HCT116 (cell line): ENCODE measurements at regions not wholly inside any gene's neighbourhood (a gene's known extent, or its start where the extent isn't known, plus 50 kb on each side); places are given as distances from the start of the nearest gene placed in this dataset.

ENCODE experiments used
- ATAC-seq: fragments of 200-7000 bp; cut with Tn5 transposase; 2 replicates; pipeline ENCODE4 v1.9.1; 2020; ENCODE audit warnings: mild to moderate bottlenecking, moderate library complexity
- BruUV-seq: library from RNA; stranded (reverse); fragments of 400-500 nt; replicated peaks from 2 replicates; lab custom pipeline; 2021; lab: Mats Ljungman, UMichigan
- CTCF ChIA-PET: fragments of 300-600 bp; sonication (Branson Sonifier 250); formaldehyde crosslinking; loops from one replicate; lab custom pipeline; 2021; ENCODE audit warnings: antibody characterized with exemption; lab: Charles Lee
- POLR2A ChIA-PET: fragments of 300-600, 350-600 bp; sonication (Branson Sonifier 250); formaldehyde crosslinking; loops from one replicate; lab custom pipeline; 2021; ENCODE audit warnings: antibody characterized with exemption; lab: Charles Lee
- RAD21 ChIA-PET, 2 experiments: fragments of 300-600 bp; sonication (Branson Sonifier 250); formaldehyde crosslinking; loops; one replicate each; lab custom pipeline; 2023; ENCODE audit warnings: low total read pairs in 2 of 2; ENCODE audit not compliant: uncharacterized antibody in 2 of 2, unreplicated experiment in 2 of 2, low non-redundant PET in 1 of 2; lab: Charles Lee
- DNase-seq: peaks from one replicate; pipeline ENCODE4 v3.0.0-alpha.2; 2010; ENCODE audit warnings: low read depth, low spot score
- H2AFZ ChIP-seq: fragments of 200-600 bp; shearing (Covaris generic), sonication (generic); 2 replicates; pipeline ENCODE4 v1.6.1; 2017; ENCODE audit warnings: low read depth, mixed run types, mixed read lengths, antibody characterized with exemption, low read length; ENCODE audit not compliant: poor library complexity, severe bottlenecking
- H3K27ac ChIP-seq: 2 replicates; pipeline ENCODE4 v1.5.1; 2012; ENCODE audit warnings: low read depth, low read length
- H3K27me3 ChIP-seq: fragments of 200-600 bp; sonication (generic); 2 replicates; pipeline ENCODE4 v1.6.1; 2016; ENCODE audit warnings: mixed run types, low read length, mixed read lengths; ENCODE audit not compliant: insufficient read depth
- H3K36me3 ChIP-seq, 2 experiments: fragments of 200-500 bp in 1 of 2; fragments of 200-600 bp in 1 of 2; sonication (Bioruptor generic) in 1 of 2; sonication (generic) in 1 of 2; 2 replicates each; pipeline versions ENCODE4 v1.5.1 to v1.6.1; 2014 to 2016; ENCODE audit warnings: low read length in 2 of 2, inconsistent platforms in 1 of 2, mixed read lengths in 1 of 2, mixed run types in 1 of 2; ENCODE audit not compliant: insufficient read depth in 2 of 2, control insufficient read depth in 1 of 2
- H3K4me1 ChIP-seq, 2 experiments: fragments of 200-600 bp in 1 of 2; sonication (generic) in 1 of 2; 2 replicates each; pipeline versions ENCODE4 v1.5.1 to v1.6.1; 2012 to 2017; ENCODE audit warnings: low read length in 2 of 2, inconsistent platforms in 1 of 2, mild to moderate bottlenecking in 1 of 2, mixed read lengths in 1 of 2, mixed run types in 1 of 2, moderate library complexity in 1 of 2; ENCODE audit not compliant: insufficient read depth in 2 of 2, control insufficient read depth in 1 of 2
- H3K4me2 ChIP-seq: fragments of 200-600 bp; sonication (generic); 2 replicates; pipeline ENCODE4 v1.6.1; 2017; ENCODE audit warnings: mixed run types, low read length, mixed read lengths
- H3K4me3 ChIP-seq, 2 experiments: fragments of 200-600 bp in 1 of 2; sonication (generic) in 1 of 2; replicated peaks in 1 of 2; 2 replicates each; pipeline ENCODE4 v1.5.1; 2011 to 2016; ENCODE audit warnings: low read length in 2 of 2, control low read depth in 1 of 2, low read depth in 1 of 2, mild to moderate bottlenecking in 1 of 2, mixed read lengths in 1 of 2, mixed run types in 1 of 2
- H3K79me2 ChIP-seq: fragments of 200-600 bp; sonication (generic); 2 replicates; pipeline ENCODE4 v1.6.1; 2017; ENCODE audit warnings: mild to moderate bottlenecking, mixed run types, low read length, moderate library complexity, mixed read lengths; ENCODE audit not compliant: insufficient read depth
- H3K9ac ChIP-seq: fragments of 200-600 bp; sonication (generic); 2 replicates; pipeline ENCODE4 v1.6.1; 2016; ENCODE audit warnings: low read length, mixed read lengths
- H3K9me2 ChIP-seq: fragments of 200-600 bp; sonication (generic), shearing (Covaris generic); 2 replicates; pipeline ENCODE4 v1.6.1; 2017; ENCODE audit warnings: mixed run types, mild to moderate bottlenecking, moderate library complexity; ENCODE audit not compliant: insufficient read depth
- H3K9me3 ChIP-seq, 2 experiments: fragments of 200-500 bp in 1 of 2; fragments of 200-600 bp in 1 of 2; sonication (Bioruptor generic) in 1 of 2; sonication (generic) in 1 of 2; 2 replicates each; pipeline ENCODE4 v1.6.1; 2014 to 2017; ENCODE audit warnings: low read length in 2 of 2, mixed read lengths in 2 of 2, inconsistent platforms in 1 of 2, low read depth in 1 of 2, mild to moderate bottlenecking in 1 of 2, mixed run types in 1 of 2, moderate library complexity in 1 of 2; ENCODE audit not compliant: control insufficient read depth in 1 of 2, insufficient read depth in 1 of 2
- H4K20me1 ChIP-seq: fragments of 200-600 bp; sonication (generic), shearing (Covaris generic); 2 replicates; pipeline ENCODE4 v1.6.1; 2017; ENCODE audit warnings: mixed run types, mild to moderate bottlenecking, moderate library complexity; ENCODE audit not compliant: insufficient read depth
- CTCF ChIP-seq, 3 experiments: fragments of 200-600 bp in 1 of 3; sonication (generic) in 1 of 3; IDR thresholded peaks in 2 of 3; conservative IDR thresholded peaks in 1 of 3; 2 replicates each; pipeline ENCODE4 v1.5.1; 2012 to 2017; ENCODE audit warnings: low read depth in 2 of 3, low read length in 2 of 3, antibody characterized with exemption in 1 of 3, borderline replicate concordance in 1 of 3, control low read depth in 1 of 3, mild to moderate bottlenecking in 1 of 3, mixed read lengths in 1 of 3, mixed run types in 1 of 3, moderate library complexity in 1 of 3; ENCODE audit not compliant: insufficient read depth in 1 of 3
- EZH2 ChIP-seq: fragments of 200-600 bp; sonication (generic); IDR thresholded peaks from 2 replicates; pipeline ENCODE4 v1.6.1; 2017; ENCODE audit warnings: antibody characterized with exemption, mixed run types
- EZH2phosphoT487 ChIP-seq: fragments of 200-600 bp; IDR thresholded peaks from 2 replicates; pipeline ENCODE4 v1.6.1; 2018; ENCODE audit warnings: antibody characterized with exemption, borderline replicate concordance
- FOSL1 ChIP-seq: IDR thresholded peaks from 2 replicates; pipeline ENCODE4 v1.6.1; 2012; ENCODE audit warnings: low read depth
- JUND ChIP-seq: IDR thresholded peaks from 2 replicates; pipeline ENCODE4 v1.6.1; 2012
- POLR2A ChIP-seq: IDR thresholded peaks from 2 replicates; pipeline ENCODE4 v1.7.0; 2011; ENCODE audit warnings: borderline replicate concordance; ENCODE audit not compliant: insufficient read depth, insufficient read length; ENCODE audit errors: extremely low read depth
- POLR2AphosphoS5 ChIP-seq: IDR thresholded peaks from 2 replicates; pipeline ENCODE4 v1.6.1; 2011; ENCODE audit warnings: mild to moderate bottlenecking, low read depth, low read length, moderate library complexity
- RAD21 ChIP-seq: IDR thresholded peaks from 2 replicates; pipeline ENCODE4 v1.6.1; 2012; ENCODE audit warnings: low read depth, mild to moderate bottlenecking
- REST ChIP-seq: IDR thresholded peaks from 2 replicates; pipeline ENCODE4 v1.6.1; 2012; ENCODE audit warnings: low read depth
- SIN3A ChIP-seq: IDR thresholded peaks from 2 replicates; pipeline ENCODE4 v1.6.1; 2012; ENCODE audit warnings: low read depth
- SP1 ChIP-seq: IDR thresholded peaks from 2 replicates; pipeline ENCODE4 v1.6.1; 2012; ENCODE audit warnings: low read depth
- SRF ChIP-seq: IDR thresholded peaks from 2 replicates; pipeline ENCODE4 v1.6.1; 2012; ENCODE audit warnings: low read depth
- YY1 ChIP-seq: IDR thresholded peaks from 2 replicates; pipeline ENCODE4 v1.6.1; 2011; ENCODE audit warnings: low read length, low read depth, moderate library complexity, mild to moderate bottlenecking; ENCODE audit not compliant: insufficient replicate concordance; ENCODE audit errors: extremely low read depth
- intact Hi-C: fragments of 100-400 bp; cut with micrococcal nuclease; formaldehyde crosslinking; loops from 2 replicates; pipeline ENCODE4 v1.10.0; 2022
- TF ChIP-seq, protein P1 (sequence below): IDR thresholded peaks from 2 replicates; pipeline ENCODE4 v1.6.1; 2012

DNA sequence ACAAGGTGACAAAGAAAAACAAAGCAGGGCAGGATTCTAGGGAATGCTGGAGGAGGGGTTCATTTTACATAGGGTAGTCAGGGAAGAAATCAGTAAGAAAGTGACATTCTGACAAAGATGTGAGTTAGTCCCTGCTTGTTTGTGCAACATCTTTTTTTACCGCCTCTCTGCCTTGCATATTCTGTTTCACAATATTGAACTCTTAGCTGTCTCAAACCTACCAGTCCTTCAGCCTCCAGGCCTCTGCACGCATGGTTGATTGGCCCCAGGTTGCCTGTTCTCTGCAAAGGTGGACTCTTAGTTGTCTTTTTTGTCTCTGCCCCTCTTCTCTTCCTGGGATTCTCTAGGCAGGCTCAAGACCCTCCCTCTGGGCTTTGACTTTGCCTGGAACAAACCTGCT is 152.2 kb upstream of the RUNX1 start:
- ChIA-PET RAD21 (no interaction called here), POLR2A (no interaction called here), CTCF (no interaction called here)
- Histone ChIP-seq H3K27me3 (no peaks in the 10 kb centered on the region), H3K27ac (no peak overlapping the region), H3K9me2 (no peaks in the 10 kb centered on the region), H3K4me1 (peaks cover 7 to 48% of the 10 kb centered on the region in 2 experiments), H3K9ac (no peak overlapping the region), H3K4me2 (no peak overlapping the region), H3K9me3 (no peaks in the 10 kb centered on the region), H3K4me3 (no peak overlapping the region), H3K36me3 (no peaks in the 10 kb centered on the region), H4K20me1 (no peaks in the 10 kb centered on the region), H2AFZ (no peak overlapping the region), H3K79me2 (no peaks in the 10 kb centered on the region)
- no peak for DNase-seq
- BruUV-seq: no TSS peak
- TF ChIP-seq CTCF (IDR thresholded peaks at IDR 0.05 in 2 of 3, conservative IDR thresholded peaks at IDR 0.05 in 1 of 3; ENCODE audit: borderline replicate concordance in 1 of 3, insufficient read depth in 1 of 3, low read depth in 2 of 3, low read length in 2 of 3) (no peak), JUND (no peak), SP1 (no peak), SRF (no peak), POLR2AphosphoS5 (no peak), RAD21 (no peak)
- TF ChIP-seq, protein P1, sequence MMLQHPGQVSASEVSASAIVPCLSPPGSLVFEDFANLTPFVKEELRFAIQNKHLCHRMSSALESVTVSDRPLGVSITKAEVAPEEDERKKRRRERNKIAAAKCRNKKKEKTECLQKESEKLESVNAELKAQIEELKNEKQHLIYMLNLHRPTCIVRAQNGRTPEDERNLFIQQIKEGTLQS: no peak
- intact Hi-C loops: no loop called here
- ATAC-seq: no peak

GRCh38 chr21:35199733-35200015 is 150.6 kb upstream of the RUNX1 start:
- no peak overlapping the region for H3K9ac ChIP-seq
- no peaks in the 10 kb centered on the region for H3K36me3 ChIP-seq
- no peaks in the 10 kb centered on the region for H3K9me2 ChIP-seq
- H3K27me3 ChIP-seq: no peaks in the 10 kb centered on the region
- ChIA-PET POLR2A (no interaction called here), RAD21 (no interaction called here)
- H3K9me3 ChIP-seq: no peaks in the 10 kb centered on the region
- no peaks in the 10 kb centered on the region for H4K20me1 ChIP-seq
- no peaks in the 10 kb centered on the region for H3K79me2 ChIP-seq
- no peak overlapping the region for H3K4me3 ChIP-seq
- intact Hi-C loops: loop anchor here (5.0 kb wide), 1 partner anchor 312 kb away; no protein-coding TSS in a partner anchor
- no peak overlapping the region for H3K27ac ChIP-seq
- no peak for TF ChIP-seq SP1
- no peak for TF ChIP-seq EZH2
- no peak for TF ChIP-seq EZH2phosphoT487
- TF ChIP-seq REST: no peak
- TF ChIP-seq, protein P1: no peak
- TF ChIP-seq SRF: no peak
- no peak for TF ChIP-seq YY1
- no peak for TF ChIP-seq JUND
- TF ChIP-seq POLR2A: no peak
- no peak for TF ChIP-seq FOSL1
- TF ChIP-seq RAD21: no peak
- TF ChIP-seq SIN3A: no peak
- TF ChIP-seq, all 23 proteins: peak for 0
- BruUV-seq: no TSS peak
- H2AFZ ChIP-seq: no peak overlapping the region
- no peak overlapping the region for H3K4me2 ChIP-seq
- CTCF ChIA-PET: no interaction called here
- ATAC-seq: no peak
- DNase-seq: no peak
- H3K4me1 ChIP-seq: peaks cover 7 to 43% of the 10 kb centered on the region in 2 experiments
